Caco-2 (cell line): ENCODE measurements at regions not wholly inside any gene's neighbourhood (a gene's known extent, or its start where the extent isn't known, plus 50 kb on each side); places are given as distances from the start of the nearest gene placed in this dataset.

Source experiments
- BruUV-seq: library from RNA; stranded (reverse); fragments of 400-500 nt; replicated peaks from 2 replicates; lab custom pipeline; 2021; lab: Mats Ljungman, UMichigan
- CTCF ChIA-PET: fragments of 300-600 bp; sonication (Branson Sonifier 250); formaldehyde crosslinking; loops from one replicate; lab custom pipeline; 2022; ENCODE audit warnings: antibody characterized with exemption; lab: Charles Lee
- POLR2A ChIA-PET: fragments of 300-600 bp; sonication (Branson Sonifier 250); formaldehyde crosslinking; loops from one replicate; lab custom pipeline; 2022; ENCODE audit warnings: antibody characterized with exemption; lab: Charles Lee
- DNase-seq, 2 experiments: peaks; one replicate each; pipeline versions ENCODE4 v3.0.0 to v3.0.0-alpha.2; 2020 to 2022
- H3K27me3 ChIP-seq: replicated peaks from 2 replicates; pipeline ENCODE4 v1.6.0; 2011; ENCODE audit warnings: low read length; ENCODE audit not compliant: control insufficient read depth, insufficient read depth
- H3K36me3 ChIP-seq: 2 replicates; pipeline ENCODE4 v1.5.1; 2011; ENCODE audit warnings: low read length; ENCODE audit not compliant: control insufficient read depth, insufficient read depth
- H3K4me1 ChIP-seq: fragments of 250-450 bp; sonication (Bioruptor Pico); 2 replicates; pipeline ENCODE4 v1.5.1; 2020; ENCODE audit warnings: mild to moderate bottlenecking
- H3K4me3 ChIP-seq: 2 replicates; pipeline ENCODE4 v1.5.1; 2011; ENCODE audit warnings: low read depth, mild to moderate bottlenecking, control low read depth, low read length
- H3K9me3 ChIP-seq: fragments of 250-450 bp; sonication (Bioruptor Pico); 2 replicates; pipeline ENCODE4 v1.5.1; 2020; ENCODE audit warnings: mild to moderate bottlenecking, moderate library complexity
- H3K27ac Mint-ChIP-seq: one replicate; pipeline ENCODE4 v1.8.0; 2022; ENCODE audit warnings: mixed read lengths; ENCODE audit not compliant: unreplicated experiment
- H3K27me3 Mint-ChIP-seq: one replicate; pipeline ENCODE4 v1.8.0; 2022; ENCODE audit warnings: mixed read lengths; ENCODE audit not compliant: insufficient read depth, unreplicated experiment
- H3K36me3 Mint-ChIP-seq: one replicate; pipeline ENCODE4 v1.8.0; 2022; ENCODE audit warnings: mild to moderate bottlenecking, mixed read lengths; ENCODE audit not compliant: insufficient read depth, unreplicated experiment
- H3K4me1 Mint-ChIP-seq: one replicate; pipeline ENCODE4 v1.8.0; 2022; ENCODE audit warnings: low read depth, mixed read lengths; ENCODE audit not compliant: unreplicated experiment
- H3K4me3 Mint-ChIP-seq: one replicate; pipeline ENCODE4 v1.8.0; 2022; ENCODE audit warnings: mild to moderate bottlenecking, moderate library complexity, mixed read lengths; ENCODE audit not compliant: unreplicated experiment
- H3K9me3 Mint-ChIP-seq: one replicate; pipeline ENCODE4 v1.8.0; 2022; ENCODE audit warnings: mixed read lengths; ENCODE audit not compliant: unreplicated experiment
- CTCF ChIP-seq, 2 experiments: fragments of 200-600 bp in 1 of 2; IDR thresholded peaks; 1 replicate in 1 of 2; 2 replicates in 1 of 2; pipeline versions ENCODE4 v1.5.1 to v1.8.0; 2011 to 2022; ENCODE audit warnings: antibody characterized with exemption in 1 of 2, control low read depth in 1 of 2, inconsistent platforms in 1 of 2, low read depth in 1 of 2, low read length in 1 of 2, mild to moderate bottlenecking in 1 of 2, moderate library complexity in 1 of 2; ENCODE audit not compliant: insufficient read depth in 1 of 2, severe bottlenecking in 1 of 2, unreplicated experiment in 1 of 2
- intact Hi-C: fragments of 100-400 bp; cut with micrococcal nuclease; formaldehyde crosslinking; loops from one replicate; pipeline ENCODE4 v1.10.0; 2022; ENCODE audit not compliant: unreplicated experiment

GRCh38 chr16:54397190-54397835 is 110.7 kb upstream of the IRX3 start:
- no peaks in the 10 kb centered on the region for H3K9me3 Mint-ChIP-seq
- CTCF ChIA-PET: no interaction called here
- Histone ChIP-seq H3K27me3 (no peaks in the 10 kb centered on the region), H3K9me3 (no peaks in the 10 kb centered on the region), H3K36me3 (no peaks in the 10 kb centered on the region), H3K4me3 (no peak overlapping the region), H3K4me1 (no peaks in the 10 kb centered on the region)
- H3K36me3 Mint-ChIP-seq: no peaks in the 10 kb centered on the region
- no peak overlapping the region for H3K27ac Mint-ChIP-seq
- DNase-seq: no peak
- H3K27me3 Mint-ChIP-seq: no peaks in the 10 kb centered on the region
- H3K4me1 Mint-ChIP-seq: no peaks in the 10 kb centered on the region
- no peak for TF ChIP-seq CTCF (IDR thresholded peaks at IDR 0.05; ENCODE audit: insufficient read depth in 1 of 2, low read depth in 1 of 2, low read length in 1 of 2, severe bottlenecking in 1 of 2, unreplicated experiment in 1 of 2)
- intact Hi-C loops: no loop called here
- POLR2A ChIA-PET: no interaction called here
- H3K4me3 Mint-ChIP-seq: no peak overlapping the region
- no TSS peak for BruUV-seq

GRCh38 chr16:54389836-54390494 is 103.4 kb upstream of the IRX3 start:
- Mint-ChIP-seq H3K36me3 (no peaks in the 10 kb centered on the region), H3K27ac (no peak overlapping the region), H3K4me3 (no peak overlapping the region), H3K4me1 (no peaks in the 10 kb centered on the region), H3K27me3 (no peaks in the 10 kb centered on the region), H3K9me3 (peaks cover under 1% of the 10 kb centered on the region)
- TF ChIP-seq CTCF (IDR thresholded peaks at IDR 0.05; ENCODE audit: insufficient read depth in 1 of 2, low read depth in 1 of 2, low read length in 1 of 2, severe bottlenecking in 1 of 2, unreplicated experiment in 1 of 2): no peak
- intact Hi-C loops: no loop called here
- BruUV-seq: no TSS peak
- H3K27me3 ChIP-seq: 0 out of 2 replicates have a peak, but pooled peaks cover 1% of the 10 kb centered on the region
- H3K9me3 ChIP-seq: no peaks in the 10 kb centered on the region
- ChIA-PET CTCF (no interaction called here), POLR2A (no interaction called here)
- DNase-seq: no peak
- H3K4me3 ChIP-seq: no peak overlapping the region
- no peaks in the 10 kb centered on the region for H3K4me1 ChIP-seq
- H3K36me3 ChIP-seq: no peaks in the 10 kb centered on the region

GRCh38 chr16:54385141-54385540 is 98.6 kb upstream of the IRX3 start:
- BruUV-seq: no TSS peak
- Mint-ChIP-seq H3K4me1 (no peaks in the 10 kb centered on the region), H3K27me3 (no peaks in the 10 kb centered on the region), H3K36me3 (peaks cover 7% of the 10 kb centered on the region), H3K9me3 (peaks cover 19% of the 10 kb centered on the region), H3K27ac (no peak overlapping the region), H3K4me3 (no peak overlapping the region)
- Histone ChIP-seq H3K4me1 (no peaks in the 10 kb centered on the region), H3K4me3 (no peak overlapping the region), H3K27me3 (no peaks in the 10 kb centered on the region), H3K36me3 (no peaks in the 10 kb centered on the region), H3K9me3 (0 out of 2 replicates have a peak, but pooled peaks cover 3% of the 10 kb centered on the region)
- DNase-seq: no peak
- intact Hi-C loops: no loop called here
- ChIA-PET CTCF (no interaction called here), POLR2A (no interaction called here)
- no peak for TF ChIP-seq CTCF (IDR thresholded peaks at IDR 0.05; ENCODE audit: insufficient read depth in 1 of 2, low read depth in 1 of 2, low read length in 1 of 2, severe bottlenecking in 1 of 2, unreplicated experiment in 1 of 2)
